Progenitor cell of endocrine pancreas (in vitro differentiated cells): ENCODE measurements at regions not wholly inside any gene's neighbourhood (a gene's known extent, or its start where the extent isn't known, plus 50 kb on each side); places are given as distances from the start of the nearest gene placed in this dataset.

Source experiments
- DNase-seq: peaks from one replicate; pipeline ENCODE4 v3.0.0; 2021; ENCODE audit warnings: low spot score; ENCODE audit not compliant: unreplicated experiment
- H3K27ac Mint-ChIP-seq: 2 replicates; pipeline ENCODE4 v1.8.0; 2021; ENCODE audit warnings: mild to moderate bottlenecking, moderate library complexity, mixed read lengths
- H3K27me3 Mint-ChIP-seq: 2 replicates; pipeline ENCODE4 v1.8.0; 2021; ENCODE audit warnings: mixed read lengths
- H3K36me3 Mint-ChIP-seq: 2 replicates; pipeline ENCODE4 v1.8.0; 2022; ENCODE audit warnings: mixed read lengths; ENCODE audit not compliant: insufficient read depth
- H3K4me1 Mint-ChIP-seq: 2 replicates; pipeline ENCODE4 v1.8.0; 2021; ENCODE audit warnings: low read depth, mixed read lengths
- H3K4me3 Mint-ChIP-seq: 2 replicates; pipeline ENCODE4 v1.8.0; 2021; ENCODE audit warnings: low read depth, mild to moderate bottlenecking, moderate library complexity, mixed read lengths
- H3K9me3 Mint-ChIP-seq: 2 replicates; pipeline ENCODE4 v1.8.0; 2021; ENCODE audit warnings: low read depth, mixed read lengths
- CTCF ChIP-seq: fragments of 200-600 bp; sonication (generic); IDR thresholded peaks from one replicate; pipeline ENCODE4 v1.5.0; 2021; ENCODE audit warnings: antibody characterized with exemption, mild to moderate bottlenecking; ENCODE audit not compliant: unreplicated experiment

GRCh38 chr4:186428481-186428880, 126.9 kb downstream of the MTNR1A start:
- no peak for TF ChIP-seq CTCF
- DNase-seq: no peak
- Mint-ChIP-seq H3K9me3 (no peaks in the 10 kb centered on the region), H3K27me3 (no peaks in the 10 kb centered on the region), H3K36me3 (no peaks in the 10 kb centered on the region), H3K4me1 (peaks cover 5% of the 10 kb centered on the region), H3K27ac (no peak overlapping the region), H3K4me3 (no peak overlapping the region)

GRCh38 chr4:186424745-186425144, 130.6 kb downstream of the MTNR1A start:
- H3K27me3 Mint-ChIP-seq: no peaks in the 10 kb centered on the region
- no peak overlapping the region for H3K4me3 Mint-ChIP-seq
- H3K4me1 Mint-ChIP-seq: peaks cover 9% of the 10 kb centered on the region
- no peak for DNase-seq
- TF ChIP-seq CTCF: no peak
- no peaks in the 10 kb centered on the region for H3K36me3 Mint-ChIP-seq
- no peaks in the 10 kb centered on the region for H3K9me3 Mint-ChIP-seq
- H3K27ac Mint-ChIP-seq: no peak overlapping the region

DNA sequence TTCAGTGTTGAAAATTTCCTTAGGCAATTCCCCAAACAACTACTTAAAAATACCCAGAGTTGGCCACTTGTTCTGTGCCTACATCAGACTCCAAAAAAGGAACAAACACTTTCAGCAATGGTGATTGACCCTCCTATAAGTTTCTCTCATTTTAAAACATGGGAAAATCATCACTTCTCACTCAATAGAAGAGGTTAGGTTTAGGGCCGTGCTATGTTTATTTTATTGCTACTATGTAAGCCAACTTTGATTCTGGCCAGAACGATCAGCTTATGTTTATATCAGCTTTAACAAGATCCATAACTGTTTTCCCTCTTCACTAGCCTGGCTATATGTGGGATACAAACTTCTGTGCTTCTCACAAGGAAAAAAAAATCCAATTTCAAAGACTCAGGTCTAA, 133.1 kb downstream of the MTNR1A start:
- no peak for TF ChIP-seq CTCF
- Mint-ChIP-seq H3K27ac (no peak overlapping the region), H3K36me3 (no peaks in the 10 kb centered on the region), H3K9me3 (no peaks in the 10 kb centered on the region), H3K4me3 (no peak overlapping the region), H3K4me1 (peaks cover 9% of the 10 kb centered on the region), H3K27me3 (no peaks in the 10 kb centered on the region)
- DNase-seq: no peak

- TF ChIP-seq CTCF: no peak
- Mint-ChIP-seq H3K36me3 (no peaks in the 10 kb centered on the region), H3K27ac (no peak overlapping the region), H3K27me3 (no peaks in the 10 kb centered on the region), H3K4me3 (no peak overlapping the region), H3K9me3 (no peaks in the 10 kb centered on the region), H3K4me1 (peaks cover 15% of the 10 kb centered on the region)
- DNase-seq: no peak
Measured at GRCh38 chr4:186416451-186417060, 138.8 kb downstream of the MTNR1A start.

DNA sequence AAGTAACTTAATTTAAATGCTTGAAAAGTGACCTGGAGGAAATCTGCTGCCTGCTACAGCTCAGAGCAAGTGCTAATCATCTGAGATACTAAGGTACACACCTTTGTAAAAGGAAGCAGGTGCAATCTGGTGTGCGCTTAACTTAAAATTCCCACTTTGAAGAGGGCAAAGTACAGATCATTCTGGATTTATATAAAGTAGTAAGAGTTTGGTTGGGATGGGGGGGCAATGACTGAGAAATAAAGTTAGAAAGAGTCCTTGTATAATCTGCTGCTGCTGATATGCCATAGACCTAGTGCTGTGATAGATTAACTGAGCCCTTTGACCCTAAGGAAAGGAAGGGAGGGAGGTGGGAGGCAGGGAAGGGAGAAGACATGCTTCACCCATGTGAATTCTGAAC, 141.0 kb downstream of the MTNR1A start:
- Mint-ChIP-seq H3K4me1 (peaks cover 15% of the 10 kb centered on the region), H3K4me3 (no peak overlapping the region), H3K27me3 (no peaks in the 10 kb centered on the region), H3K9me3 (no peaks in the 10 kb centered on the region), H3K27ac (no peak overlapping the region), H3K36me3 (no peaks in the 10 kb centered on the region)
- TF ChIP-seq CTCF: no peak
- no peak for DNase-seq
